Panc1 (cell line): ENCODE measurements at regions not wholly inside any gene's neighbourhood (a gene's known extent, or its start where the extent isn't known, plus 50 kb on each side); places are given as distances from the start of the nearest gene placed in this dataset.

ENCODE experiments used
- ATAC-seq: fragments of 200-7000 bp; cut with Tn5 transposase; 2 replicates; pipeline ENCODE4 v1.9.1; 2020; ENCODE audit warnings: mild to moderate bottlenecking, moderate library complexity
- BruUV-seq: library from RNA; stranded (reverse); fragments of 400-500 nt; replicated peaks from 2 replicates; lab custom pipeline; 2021; lab: Mats Ljungman, UMichigan
- CTCF ChIA-PET: fragments of 300-600 bp; sonication (Branson Sonifier 250); formaldehyde crosslinking; loops from one replicate; lab custom pipeline; 2022; ENCODE audit warnings: antibody characterized with exemption; lab: Charles Lee
- POLR2A ChIA-PET: fragments of 300-600 bp; sonication (Branson Sonifier 250); formaldehyde crosslinking; loops from one replicate; lab custom pipeline; 2022; ENCODE audit warnings: antibody characterized with exemption; lab: Charles Lee
- DNase-seq: peaks from one replicate; pipeline ENCODE4 v3.0.0-alpha.2; 2010; ENCODE audit warnings: low read depth, low spot score
- H3K27ac ChIP-seq: 2 replicates; pipeline ENCODE4 v1.5.1; 2011; ENCODE audit warnings: mild to moderate bottlenecking, low read length, inconsistent platforms
- H3K27me3 ChIP-seq: fragments of 200-500 bp; sonication (Bioruptor generic); 2 replicates; pipeline ENCODE4 v1.6.0; 2014; ENCODE audit warnings: low read length, inconsistent platforms; ENCODE audit not compliant: control insufficient read depth, insufficient read depth
- H3K36me3 ChIP-seq: fragments of 200-500 bp; sonication (Bioruptor generic); 2 replicates; pipeline ENCODE4 v1.5.1; 2014; ENCODE audit warnings: inconsistent platforms, mild to moderate bottlenecking, low read length, moderate library complexity; ENCODE audit not compliant: control insufficient read depth, insufficient read depth
- H3K4me1 ChIP-seq: 2 replicates; pipeline ENCODE4 v1.5.1; 2011; ENCODE audit warnings: inconsistent platforms, mild to moderate bottlenecking, low read length, moderate library complexity; ENCODE audit not compliant: control insufficient read depth, insufficient read depth
- H3K4me3 ChIP-seq, 2 experiments: 2 replicates each; pipeline ENCODE4 v1.5.1; 2011 to 2012; ENCODE audit warnings: low read depth in 2 of 2, low read length in 2 of 2, mild to moderate bottlenecking in 2 of 2, inconsistent platforms in 1 of 2, moderate library complexity in 1 of 2
- H3K9me3 ChIP-seq: fragments of 200-500 bp; sonication (Bioruptor generic); 2 replicates; pipeline ENCODE4 v1.5.1; 2014; ENCODE audit warnings: low read depth, mild to moderate bottlenecking, inconsistent platforms, low read length, moderate library complexity; ENCODE audit not compliant: control insufficient read depth, insufficient read depth
- POLR2AphosphoS5 ChIP-seq: IDR thresholded peaks from 2 replicates; pipeline ENCODE4 v1.6.1; 2012; ENCODE audit warnings: mild to moderate bottlenecking, low read depth, low read length, moderate library complexity
- SIN3A ChIP-seq: IDR thresholded peaks from 2 replicates; pipeline ENCODE4 v1.6.1; 2012; ENCODE audit warnings: low read depth, mild to moderate bottlenecking, low read length, moderate library complexity, borderline replicate concordance; ENCODE audit not compliant: insufficient read depth
- TCF7L2 ChIP-seq: IDR thresholded peaks from 2 replicates; pipeline ENCODE4 v1.6.1; 2011; ENCODE audit warnings: mild to moderate bottlenecking, low read depth, low read length, inconsistent platforms
- in situ Hi-C: cut with HindIII; loops from 2 replicates; pipeline ENCODE4 v1.10.0; 2016; ENCODE audit warnings: low sequenced_read_pairs, low pct_unique_long_range_greater_than_20kb
- intact Hi-C: fragments of 100-400 bp; cut with micrococcal nuclease; formaldehyde crosslinking; loops from one replicate; pipeline ENCODE4 v1.10.0; 2022; ENCODE audit not compliant: unreplicated experiment
- TF ChIP-seq, protein P1 (sequence below), 2 experiments: IDR thresholded peaks; 2 replicates each; pipeline ENCODE4 v1.6.1; 2011 to 2012; ENCODE audit warnings: low read depth in 2 of 2, control low read depth in 1 of 2, low read length in 1 of 2, mild to moderate bottlenecking in 1 of 2, moderate library complexity in 1 of 2; ENCODE audit not compliant: insufficient read depth in 1 of 2
- TF ChIP-seq, protein P2 (sequence below): fragments of 450-650 bp; IDR thresholded peaks from 2 replicates; pipeline ENCODE4 v1.5.1; 2017; ENCODE audit warnings: mild to moderate bottlenecking

DNA sequence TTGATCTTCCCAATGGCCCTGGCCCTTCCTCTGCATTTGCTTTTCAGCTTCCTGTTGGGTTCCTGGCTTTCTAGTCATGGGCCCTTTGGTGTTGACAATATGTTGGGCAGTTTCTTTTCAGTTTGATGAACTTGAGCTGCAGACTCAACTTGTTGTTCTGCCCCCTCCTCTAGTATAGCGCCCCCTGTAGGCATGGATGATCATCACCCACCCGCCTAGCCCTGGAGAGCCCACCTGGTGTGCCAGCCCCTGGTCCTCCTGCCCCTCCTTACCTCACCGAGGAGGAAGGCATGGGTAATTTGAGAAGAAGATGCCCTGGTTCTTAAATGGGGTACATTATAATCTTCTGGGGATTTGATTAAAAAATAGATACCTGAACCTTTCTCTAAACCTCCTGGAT is 271.2 kb downstream of the SNX10 start:
- ChIA-PET CTCF (no interaction called here), POLR2A (no interaction called here)
- ATAC-seq: no peak
- Histone ChIP-seq H3K36me3 (no peaks in the 10 kb centered on the region), H3K4me1 (no peaks in the 10 kb centered on the region), H3K27me3 (peaks cover under 1% of the 10 kb centered on the region), H3K27ac (no peak overlapping the region), H3K4me3 (no peak overlapping the region), H3K9me3 (no peaks in the 10 kb centered on the region)
- DNase-seq: no peak
- BruUV-seq: no TSS peak
- intact Hi-C loops: no loop called here
- in situ Hi-C loops: no loop called here
- TF ChIP-seq, protein P1, sequence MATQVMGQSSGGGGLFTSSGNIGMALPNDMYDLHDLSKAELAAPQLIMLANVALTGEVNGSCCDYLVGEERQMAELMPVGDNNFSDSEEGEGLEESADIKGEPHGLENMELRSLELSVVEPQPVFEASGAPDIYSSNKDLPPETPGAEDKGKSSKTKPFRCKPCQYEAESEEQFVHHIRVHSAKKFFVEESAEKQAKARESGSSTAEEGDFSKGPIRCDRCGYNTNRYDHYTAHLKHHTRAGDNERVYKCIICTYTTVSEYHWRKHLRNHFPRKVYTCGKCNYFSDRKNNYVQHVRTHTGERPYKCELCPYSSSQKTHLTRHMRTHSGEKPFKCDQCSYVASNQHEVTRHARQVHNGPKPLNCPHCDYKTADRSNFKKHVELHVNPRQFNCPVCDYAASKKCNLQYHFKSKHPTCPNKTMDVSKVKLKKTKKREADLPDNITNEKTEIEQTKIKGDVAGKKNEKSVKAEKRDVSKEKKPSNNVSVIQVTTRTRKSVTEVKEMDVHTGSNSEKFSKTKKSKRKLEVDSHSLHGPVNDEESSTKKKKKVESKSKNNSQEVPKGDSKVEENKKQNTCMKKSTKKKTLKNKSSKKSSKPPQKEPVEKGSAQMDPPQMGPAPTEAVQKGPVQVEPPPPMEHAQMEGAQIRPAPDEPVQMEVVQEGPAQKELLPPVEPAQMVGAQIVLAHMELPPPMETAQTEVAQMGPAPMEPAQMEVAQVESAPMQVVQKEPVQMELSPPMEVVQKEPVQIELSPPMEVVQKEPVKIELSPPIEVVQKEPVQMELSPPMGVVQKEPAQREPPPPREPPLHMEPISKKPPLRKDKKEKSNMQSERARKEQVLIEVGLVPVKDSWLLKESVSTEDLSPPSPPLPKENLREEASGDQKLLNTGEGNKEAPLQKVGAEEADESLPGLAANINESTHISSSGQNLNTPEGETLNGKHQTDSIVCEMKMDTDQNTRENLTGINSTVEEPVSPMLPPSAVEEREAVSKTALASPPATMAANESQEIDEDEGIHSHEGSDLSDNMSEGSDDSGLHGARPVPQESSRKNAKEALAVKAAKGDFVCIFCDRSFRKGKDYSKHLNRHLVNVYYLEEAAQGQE (IDR thresholded peaks at IDR 0.05; ENCODE audit: insufficient read depth in 1 of 2, low read depth in 2 of 2, low read length in 1 of 2): no peak
- TF ChIP-seq, protein P2, sequence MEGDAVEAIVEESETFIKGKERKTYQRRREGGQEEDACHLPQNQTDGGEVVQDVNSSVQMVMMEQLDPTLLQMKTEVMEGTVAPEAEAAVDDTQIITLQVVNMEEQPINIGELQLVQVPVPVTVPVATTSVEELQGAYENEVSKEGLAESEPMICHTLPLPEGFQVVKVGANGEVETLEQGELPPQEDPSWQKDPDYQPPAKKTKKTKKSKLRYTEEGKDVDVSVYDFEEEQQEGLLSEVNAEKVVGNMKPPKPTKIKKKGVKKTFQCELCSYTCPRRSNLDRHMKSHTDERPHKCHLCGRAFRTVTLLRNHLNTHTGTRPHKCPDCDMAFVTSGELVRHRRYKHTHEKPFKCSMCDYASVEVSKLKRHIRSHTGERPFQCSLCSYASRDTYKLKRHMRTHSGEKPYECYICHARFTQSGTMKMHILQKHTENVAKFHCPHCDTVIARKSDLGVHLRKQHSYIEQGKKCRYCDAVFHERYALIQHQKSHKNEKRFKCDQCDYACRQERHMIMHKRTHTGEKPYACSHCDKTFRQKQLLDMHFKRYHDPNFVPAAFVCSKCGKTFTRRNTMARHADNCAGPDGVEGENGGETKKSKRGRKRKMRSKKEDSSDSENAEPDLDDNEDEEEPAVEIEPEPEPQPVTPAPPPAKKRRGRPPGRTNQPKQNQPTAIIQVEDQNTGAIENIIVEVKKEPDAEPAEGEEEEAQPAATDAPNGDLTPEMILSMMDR: peak; percentile 31

DNA sequence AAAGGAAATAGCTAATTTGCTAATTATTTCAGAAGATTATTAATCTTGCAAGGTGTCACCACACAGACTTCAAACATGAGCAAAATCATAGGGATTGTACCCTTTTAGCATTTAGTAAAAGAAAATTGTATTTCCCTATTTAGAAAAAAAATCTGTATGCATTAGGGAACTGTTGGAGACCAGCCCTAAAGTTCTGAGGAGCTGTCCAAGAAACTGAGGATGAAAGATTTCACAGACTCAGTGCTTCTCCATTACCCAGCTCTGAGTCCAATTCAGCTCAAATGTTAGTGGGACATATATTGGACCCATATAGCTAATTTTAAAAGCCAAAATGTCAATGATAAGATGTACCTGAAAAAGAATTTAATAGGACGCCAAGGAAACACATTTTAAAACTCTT is 271.7 kb downstream of the SNX10 start:
- H3K27me3 ChIP-seq: peaks cover 5% of the 10 kb centered on the region
- no peaks in the 10 kb centered on the region for H3K4me1 ChIP-seq
- no peak overlapping the region for H3K4me3 ChIP-seq
- TF ChIP-seq, protein P1 (IDR thresholded peaks at IDR 0.05; ENCODE audit: insufficient read depth in 1 of 2, low read depth in 2 of 2, low read length in 1 of 2): no peak
- ATAC-seq: no peak
- H3K27ac ChIP-seq: no peak overlapping the region
- intact Hi-C loops: no loop called here
- no peak for DNase-seq
- no peaks in the 10 kb centered on the region for H3K36me3 ChIP-seq
- no peaks in the 10 kb centered on the region for H3K9me3 ChIP-seq
- no TSS peak for BruUV-seq
- in situ Hi-C loops: no loop called here
- POLR2A ChIA-PET: no interaction called here
- CTCF ChIA-PET: no interaction called here

DNA sequence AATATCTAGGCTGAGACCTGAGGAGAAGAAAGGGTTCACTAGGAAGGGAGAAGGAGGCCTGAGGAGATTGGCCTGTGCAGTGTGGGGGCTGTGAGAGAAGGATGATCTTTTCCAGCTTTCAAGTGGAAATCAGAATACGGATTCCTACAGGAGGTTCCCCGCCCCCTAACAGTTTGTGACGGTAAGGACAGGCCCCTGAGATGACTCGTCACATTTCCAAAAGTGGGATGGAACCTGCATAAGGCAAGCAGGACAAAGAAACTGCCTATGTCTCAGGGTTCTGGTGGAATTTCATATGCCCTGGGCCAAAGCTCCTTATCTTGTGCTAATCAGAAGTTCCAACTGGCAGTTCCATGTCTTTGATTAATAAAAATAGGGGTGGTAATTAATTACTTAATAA is 275.6 kb downstream of the SNX10 start:
- peaks cover 8% of the 10 kb centered on the region for H3K27me3 ChIP-seq
- H3K36me3 ChIP-seq: no peaks in the 10 kb centered on the region
- in situ Hi-C loops (no loop called here), intact Hi-C loops (no loop called here)
- no peaks in the 10 kb centered on the region for H3K4me1 ChIP-seq
- H3K4me3 ChIP-seq: no peak overlapping the region
- ChIA-PET POLR2A (interaction anchor here (0.5 kb wide), 1 partner anchor 9 kb away, joined by 5 read pairs; no protein-coding TSS in a partner anchor), CTCF (no interaction called here)
- H3K27ac ChIP-seq: no peak overlapping the region
- TF ChIP-seq TCF7L2 (no peak), SIN3A (no peak), POLR2AphosphoS5 (no peak)
- TF ChIP-seq, protein P2: no peak
- TF ChIP-seq, protein P1 (IDR thresholded peaks at IDR 0.05; ENCODE audit: insufficient read depth in 1 of 2, low read depth in 2 of 2, low read length in 1 of 2): no peak
- no TSS peak for BruUV-seq
- peaks cover 3% of the 10 kb centered on the region; the same call in 1 of the 2 replicates for H3K9me3 ChIP-seq
- DNase-seq: no peak
- no peak for ATAC-seq
